A549 (cell line): ENCODE measurements at regions not wholly inside any gene's neighbourhood (a gene's known extent, or its start where the extent isn't known, plus 50 kb on each side); places are given as distances from the start of the nearest gene placed in this dataset.

ENCODE experiments used
- ATAC-seq, 2 experiments: fragments of 200-7000 bp in 1 of 2; fragments of >200 bp in 1 of 2; cut with Nextera tagmentation in 1 of 2; cut with Tn5 transposase in 1 of 2; 3 replicates each; pipeline versions ENCODE4 v1.8.0 to v1.9.1; 2018 to 2020; ENCODE audit warnings: mild to moderate bottlenecking in 1 of 2, moderate library complexity in 1 of 2
- CTCF ChIA-PET: fragments of 300-600 bp; sonication (Branson Sonifier 250); formaldehyde crosslinking; extraction: SDS; loops from one replicate; lab custom pipeline; 2021; ENCODE audit warnings: antibody characterized with exemption, inconsistent platforms; lab: Yijun Ruan, JAX
- POLR2A ChIA-PET: fragments of 350-600 bp; formaldehyde crosslinking; extraction: SDS; loops from one replicate; lab custom pipeline; 2021; ENCODE audit warnings: antibody characterized with exemption, inconsistent platforms; lab: Yijun Ruan, JAX
- DNase-seq, 2 experiments: peaks; one replicate each; pipeline versions ENCODE4 v3.0.0 to v3.0.0-alpha.2; 2011 to 2016; ENCODE audit warnings: low read depth in 1 of 2, low spot score in 1 of 2
- FAIRE-seq: peaks from 2 replicates; lab custom pipeline; 2011; peaks lifted over from hg19 to GRCh38; lab: Jason Lieb, UNC
- H3K27ac ChIP-seq, 2 experiments: fragments of >200 bp; sonication (Bioruptor Twin); formaldehyde crosslinking; 3 replicates each; pipeline ENCODE4 v1.5.1; 2016 to 2017
- H3K4me1 ChIP-seq: fragments of >200 bp; sonication (Bioruptor Twin); formaldehyde crosslinking; 3 replicates; pipeline ENCODE4 v1.6.1; 2016
- H3K4me2 ChIP-seq: fragments of >200 bp; sonication (Bioruptor Twin); formaldehyde crosslinking; 3 replicates; pipeline ENCODE4 v1.6.1; 2016
- H3K4me3 ChIP-seq: fragments of >200 bp; sonication (Bioruptor Twin); formaldehyde crosslinking; 3 replicates; pipeline ENCODE4 v1.5.1; 2016
- H3K9me3 ChIP-seq: fragments of >200 bp; sonication (Bioruptor Twin); formaldehyde crosslinking; 3 replicates; pipeline ENCODE4 v1.6.1; 2016
- BHLHE40 ChIP-seq: IDR thresholded peaks from 2 replicates; pipeline ENCODE4 v1.6.1; 2012; ENCODE audit warnings: low read depth, low read length, inconsistent platforms
- CEBPB ChIP-seq, 2 experiments: fragments of >200 bp in 1 of 2; sonication (Bioruptor Twin) in 1 of 2; formaldehyde crosslinking in 1 of 2; IDR thresholded peaks; 2 replicates each; pipeline ENCODE4 v1.6.1; 2012 to 2016
- CHD4 ChIP-seq: fragments of 200-600 bp; sonication (generic); IDR thresholded peaks from 2 replicates; pipeline ENCODE4 v1.6.1; 2016; ENCODE audit warnings: antibody characterized with exemption, mild to moderate bottlenecking, borderline replicate concordance
- EHF ChIP-seq: fragments of 250-450 bp; sonication (Bioruptor Pico); IDR thresholded peaks from 2 replicates; pipeline ENCODE4 v1.5.0; 2020; ENCODE audit warnings: mild to moderate bottlenecking
- EHMT2 ChIP-seq: fragments of 200-600 bp; sonication (generic); IDR thresholded peaks from 2 replicates; pipeline ENCODE4 v1.6.1; 2016; ENCODE audit warnings: antibody characterized with exemption, low read depth, mild to moderate bottlenecking, moderate library complexity
- FOSB ChIP-seq: fragments of 250-450 bp; sonication (Bioruptor Pico); IDR thresholded peaks from 2 replicates; pipeline ENCODE4 v1.5.0; 2020; ENCODE audit warnings: mild to moderate bottlenecking, moderate library complexity
- FOSL2 ChIP-seq, 2 experiments: fragments of 450-650 bp in 1 of 2; fragments of >200 bp in 1 of 2; sonication (Bioruptor Twin) in 1 of 2; formaldehyde crosslinking; IDR thresholded peaks; 2 replicates each; pipeline versions ENCODE4 v1.5.0 to v1.6.1; 2016 to 2020; ENCODE audit warnings: mild to moderate bottlenecking in 1 of 2, moderate library complexity in 1 of 2
- FOXS1 ChIP-seq: fragments of 250-450 bp; sonication (Bioruptor Pico); IDR thresholded peaks from 2 replicates; pipeline ENCODE4 v1.5.0; 2020; ENCODE audit warnings: mild to moderate bottlenecking, moderate library complexity
- HOXA7 ChIP-seq: fragments of 250-450 bp; sonication (Bioruptor Pico); IDR thresholded peaks from 2 replicates; pipeline ENCODE4 v1.5.0; 2020; ENCODE audit warnings: mild to moderate bottlenecking, moderate library complexity
- HOXB13 ChIP-seq: fragments of 250-450 bp; sonication (Bioruptor Pico); IDR thresholded peaks from 2 replicates; pipeline ENCODE4 v1.5.0; 2020; ENCODE audit warnings: low read depth, mild to moderate bottlenecking, moderate library complexity
- JUNB ChIP-seq: fragments of >200 bp; sonication (Bioruptor Twin); formaldehyde crosslinking; IDR thresholded peaks from 2 replicates; pipeline ENCODE4 v1.6.1; 2016
- KDM5A ChIP-seq: fragments of 200-600 bp; sonication (generic); IDR thresholded peaks from 2 replicates; pipeline ENCODE4 v1.6.1; 2016; ENCODE audit warnings: antibody characterized with exemption, mild to moderate bottlenecking
- MAFK ChIP-seq: fragments of 450-650 bp; IDR thresholded peaks from 2 replicates; pipeline ENCODE4 v1.6.1; 2014; ENCODE audit not compliant: partially characterized antibody
- NFE2L2 ChIP-seq: fragments of 150-350 bp; conservative IDR thresholded peaks from 2 replicates; pipeline ENCODE4 v1.6.1; 2014; ENCODE audit warnings: low read length
- NPAS2 ChIP-seq: fragments of 250-450 bp; sonication (Bioruptor Pico); IDR thresholded peaks from 2 replicates; pipeline ENCODE4 v1.8.0; 2022; ENCODE audit warnings: mild to moderate bottlenecking, moderate library complexity, borderline replicate concordance
- NR3C1 ChIP-seq: fragments of >200 bp; sonication (Bioruptor Twin); formaldehyde crosslinking; IDR thresholded peaks from 3 replicates; pipeline ENCODE4 v1.6.1; 2017
- PHF8 ChIP-seq: fragments of 200-600 bp; sonication (generic); IDR thresholded peaks from 2 replicates; pipeline ENCODE4 v1.6.1; 2016; ENCODE audit warnings: low read depth, mild to moderate bottlenecking, antibody characterized with exemption, moderate library complexity, borderline replicate concordance
- RARB ChIP-seq: fragments of 250-450 bp; sonication (Bioruptor Pico); IDR thresholded peaks from 2 replicates; pipeline ENCODE4 v1.8.0; 2021; ENCODE audit warnings: mild to moderate bottlenecking, moderate library complexity
- RNF2 ChIP-seq: fragments of 200-600 bp; sonication (generic); IDR thresholded peaks from 2 replicates; pipeline ENCODE4 v1.6.1; 2016; ENCODE audit warnings: low read depth, mild to moderate bottlenecking, antibody characterized with exemption, moderate library complexity, borderline replicate concordance
- SMC3 ChIP-seq: fragments of >200 bp; sonication (Bioruptor Twin); formaldehyde crosslinking; IDR thresholded peaks from 3 replicates; pipeline ENCODE4 v1.6.1; 2018; ENCODE audit warnings: inconsistent platforms
- SREBF2 ChIP-seq: fragments of 450-650 bp; IDR thresholded peaks from 2 replicates; pipeline ENCODE4 v1.6.1; 2014; ENCODE audit warnings: mild to moderate bottlenecking, moderate library complexity
- TFCP2L1 ChIP-seq: fragments of 250-450 bp; sonication (Bioruptor Pico); IDR thresholded peaks from 2 replicates; pipeline ENCODE4 v1.5.0; 2021; ENCODE audit warnings: mild to moderate bottlenecking
- TP53 ChIP-seq: fragments of 250-450 bp; sonication (Bioruptor Pico); IDR thresholded peaks from 2 replicates; pipeline ENCODE4 v1.5.0; 2021; ENCODE audit warnings: mild to moderate bottlenecking, moderate library complexity
- ZC3H11A ChIP-seq: fragments of 450-650 bp; IDR thresholded peaks from 2 replicates; pipeline ENCODE4 v1.6.1; 2014; ENCODE audit warnings: antibody characterized with exemption, mild to moderate bottlenecking
- ZFP36 ChIP-seq: fragments of 450-650 bp; IDR thresholded peaks from 2 replicates; pipeline ENCODE4 v1.6.1; 2014; ENCODE audit warnings: borderline replicate concordance; ENCODE audit not compliant: partially characterized antibody
- ZNF302 ChIP-seq: fragments of 250-450 bp; sonication (Bioruptor Pico); IDR thresholded peaks from 2 replicates; pipeline ENCODE4 v1.9.0; 2021; ENCODE audit warnings: inconsistent platforms, mild to moderate bottlenecking, moderate library complexity
- WGBS: methylation state at CpG from one replicate; pipeline ENCODE4 v1.1.6; 2017; ENCODE audit errors: missing lambda C conversion rate; 5-methylcytosine and 5-hydroxymethylcytosine counted together
- TF ChIP-seq, protein P1 (sequence below): fragments of 250-450 bp; sonication (Bioruptor Pico); IDR thresholded peaks from 2 replicates; pipeline ENCODE4 v1.5.0; 2020; ENCODE audit warnings: low read depth, mild to moderate bottlenecking, moderate library complexity
- TF ChIP-seq, protein P2 (sequence below): fragments of >200 bp; sonication (Bioruptor Twin); formaldehyde crosslinking; IDR thresholded peaks from 3 replicates; pipeline ENCODE4 v1.6.1; 2016
- TF ChIP-seq, protein P3 (sequence below): IDR thresholded peaks from 2 replicates; pipeline ENCODE4 v1.6.1; 2012
- TF ChIP-seq, protein P4 (sequence below): fragments of 250-450 bp; sonication (Bioruptor Pico); IDR thresholded peaks from 2 replicates; pipeline ENCODE4 v1.5.0; 2021; ENCODE audit warnings: mild to moderate bottlenecking, moderate library complexity, borderline replicate concordance
- TF ChIP-seq, protein P5 (sequence below): fragments of >200 bp; sonication (Bioruptor Twin); formaldehyde crosslinking; IDR thresholded peaks from 2 replicates; pipeline ENCODE4 v1.6.1; 2016

DNA sequence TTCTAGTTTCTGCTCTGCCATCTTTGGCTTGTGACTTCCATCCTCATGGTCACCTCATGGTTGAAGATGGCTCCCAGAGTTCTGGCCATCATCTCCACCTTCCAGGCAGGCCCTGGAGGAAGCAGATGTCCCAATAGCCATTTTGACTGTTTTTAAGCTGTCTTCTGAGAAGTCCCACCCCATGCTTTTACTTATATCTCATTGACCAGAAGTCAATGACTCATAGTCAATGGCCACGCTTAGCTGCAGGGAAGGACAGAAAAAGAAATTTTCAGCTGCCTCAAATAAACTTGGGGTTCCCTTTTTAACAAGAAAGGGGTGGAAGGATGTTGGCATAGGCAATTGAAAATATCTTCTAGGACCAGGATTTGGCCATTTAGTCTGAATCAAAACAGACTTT, 168.1 kb downstream of the AACS start:
- no peak overlapping the region for H3K4me3 ChIP-seq
- no peaks in the 10 kb centered on the region for H3K4me1 ChIP-seq
- WGBS = 12% methylated on average over 1 of the region's 1 CpG
- ATAC-seq (no peak), FAIRE-seq (no peak), DNase-seq (no peak)
- ChIA-PET POLR2A (no interaction called here), CTCF (interaction anchor here (0.6 to 0.9 kb wide), 2 partner anchors 29 to 50 kb away, joined by 3 to 4 read pairs; no protein-coding TSS in a partner anchor)
- no peak overlapping the region for H3K27ac ChIP-seq
- TF ChIP-seq ZFP36 (no peak), RNF2 (no peak), MAFK (no peak), JUNB (no peak), HOXB13 (no peak), TFCP2L1 (CRISPR knock-in tag) (no peak), FOSL2 (IDR thresholded peaks at IDR 0.05) (no peak), FOSL2 (CRISPR knock-in tag; IDR thresholded peaks at IDR 0.05) (no peak)
- TF ChIP-seq, protein P1, sequence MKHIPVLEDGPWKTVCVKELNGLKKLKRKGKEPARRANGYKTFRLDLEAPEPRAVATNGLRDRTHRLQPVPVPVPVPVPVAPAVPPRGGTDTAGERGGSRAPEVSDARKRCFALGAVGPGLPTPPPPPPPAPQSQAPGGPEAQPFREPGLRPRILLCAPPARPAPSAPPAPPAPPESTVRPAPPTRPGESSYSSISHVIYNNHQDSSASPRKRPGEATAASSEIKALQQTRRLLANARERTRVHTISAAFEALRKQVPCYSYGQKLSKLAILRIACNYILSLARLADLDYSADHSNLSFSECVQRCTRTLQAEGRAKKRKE (CRISPR knock-in tag) = no peak
- no peaks in the 10 kb centered on the region for H3K9me3 ChIP-seq
- no peak overlapping the region for H3K4me2 ChIP-seq

DNA sequence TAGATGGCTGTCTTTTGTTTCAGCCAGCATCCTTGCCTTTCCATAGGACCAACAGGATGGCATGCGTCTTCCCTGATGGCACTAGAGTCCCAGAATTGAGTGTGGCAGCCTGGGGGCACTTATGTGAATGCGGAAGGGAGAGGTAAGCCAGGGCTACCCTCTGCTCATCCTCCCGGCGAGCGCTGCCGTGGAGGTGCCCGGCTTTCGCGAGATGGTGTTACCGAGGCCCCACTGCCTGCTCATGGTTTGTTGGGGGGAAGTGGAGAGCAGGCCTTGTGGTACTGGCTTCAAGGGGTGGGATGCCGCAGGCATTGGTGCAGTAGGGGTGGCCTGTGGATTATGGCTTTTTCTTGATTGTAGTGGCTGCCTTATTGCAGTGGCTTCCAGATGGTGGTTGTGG, 174.3 kb downstream of the AACS start:
- H3K9me3 ChIP-seq = 0 out of 3 replicates have a peak, but pooled peaks cover 6% of the 10 kb centered on the region
- ATAC-seq (no peak), DNase-seq (no peak), FAIRE-seq (no peak)
- CTCF ChIA-PET = interaction anchor here (0.6 to 1.3 kb wide), 2 partner anchors 23 to 56 kb away, joined by 3 to 4 read pairs; no protein-coding TSS in a partner anchor
- TF ChIP-seq CHD4 (no peak), TP53 (no peak), BHLHE40 (no peak), EHF (CRISPR knock-in tag) (no peak), NFE2L2 (no peak)
- no peaks in the 10 kb centered on the region for H3K4me1 ChIP-seq
- no peak overlapping the region for H3K4me3 ChIP-seq
- H3K27ac ChIP-seq = no peak overlapping the region
- POLR2A ChIA-PET = no interaction called here
- WGBS = 46% methylated on average over 11 of the region's 11 CpGs
- H3K4me2 ChIP-seq = no peak overlapping the region

DNA sequence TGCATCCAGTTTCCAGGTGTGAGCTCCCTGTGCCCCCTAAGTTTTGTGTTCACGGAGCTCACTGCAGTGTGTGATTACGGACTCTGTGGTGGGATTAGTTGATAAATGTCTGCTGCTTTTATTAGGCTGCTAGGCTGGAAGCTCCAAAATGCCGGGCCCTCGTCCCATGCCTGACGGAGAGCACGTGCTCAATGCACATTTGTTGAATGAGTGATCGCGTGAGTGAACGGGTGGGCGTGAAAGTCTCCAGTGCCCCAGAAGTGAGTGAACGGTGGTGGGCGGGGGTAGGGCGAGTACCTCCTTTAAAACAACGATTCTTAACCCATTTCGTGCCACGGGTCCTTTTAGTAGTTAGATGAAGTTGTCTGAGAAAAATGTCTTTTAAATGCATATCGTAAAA, 175.5 kb downstream of the AACS start:
- 21% methylated on average over 17 of the region's 17 CpGs for WGBS
- ChIA-PET POLR2A (no interaction called here), CTCF (interaction anchor here (1.3 kb wide), 1 partner anchor 58 kb away, joined by 3 read pairs; no protein-coding TSS in a partner anchor)
- ATAC-seq (no peak), FAIRE-seq (no peak), DNase-seq (no peak)
- no peak for TF ChIP-seq KDM5A
- no peak for TF ChIP-seq RARB (CRISPR knock-in tag)
- TF ChIP-seq ZNF302 (CRISPR knock-in tag) = no peak
- no peak for TF ChIP-seq TP53
- TF ChIP-seq NR3C1 = no peak
- no peak for TF ChIP-seq PHF8
- TF ChIP-seq, protein P2, sequence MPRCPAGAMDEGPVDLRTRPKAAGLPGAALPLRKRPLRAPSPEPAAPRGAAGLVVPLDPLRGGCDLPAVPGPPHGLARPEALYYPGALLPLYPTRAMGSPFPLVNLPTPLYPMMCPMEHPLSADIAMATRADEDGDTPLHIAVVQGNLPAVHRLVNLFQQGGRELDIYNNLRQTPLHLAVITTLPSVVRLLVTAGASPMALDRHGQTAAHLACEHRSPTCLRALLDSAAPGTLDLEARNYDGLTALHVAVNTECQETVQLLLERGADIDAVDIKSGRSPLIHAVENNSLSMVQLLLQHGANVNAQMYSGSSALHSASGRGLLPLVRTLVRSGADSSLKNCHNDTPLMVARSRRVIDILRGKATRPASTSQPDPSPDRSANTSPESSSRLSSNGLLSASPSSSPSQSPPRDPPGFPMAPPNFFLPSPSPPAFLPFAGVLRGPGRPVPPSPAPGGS = no peak
- TF ChIP-seq, protein P3, sequence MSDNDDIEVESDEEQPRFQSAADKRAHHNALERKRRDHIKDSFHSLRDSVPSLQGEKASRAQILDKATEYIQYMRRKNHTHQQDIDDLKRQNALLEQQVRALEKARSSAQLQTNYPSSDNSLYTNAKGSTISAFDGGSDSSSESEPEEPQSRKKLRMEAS = no peak
- TF ChIP-seq HOXA7 (CRISPR knock-in tag) = no peak
- no peak for TF ChIP-seq FOSB (CRISPR knock-in tag)
- no peak for TF ChIP-seq SREBF2
- TF ChIP-seq NPAS2 = no peak
- TF ChIP-seq FOXS1 (CRISPR knock-in tag) = no peak
- TF ChIP-seq CEBPB (IDR thresholded peaks at IDR 0.05) = no peak
- TF ChIP-seq CHD4 = no peak
- TF ChIP-seq, protein P4, sequence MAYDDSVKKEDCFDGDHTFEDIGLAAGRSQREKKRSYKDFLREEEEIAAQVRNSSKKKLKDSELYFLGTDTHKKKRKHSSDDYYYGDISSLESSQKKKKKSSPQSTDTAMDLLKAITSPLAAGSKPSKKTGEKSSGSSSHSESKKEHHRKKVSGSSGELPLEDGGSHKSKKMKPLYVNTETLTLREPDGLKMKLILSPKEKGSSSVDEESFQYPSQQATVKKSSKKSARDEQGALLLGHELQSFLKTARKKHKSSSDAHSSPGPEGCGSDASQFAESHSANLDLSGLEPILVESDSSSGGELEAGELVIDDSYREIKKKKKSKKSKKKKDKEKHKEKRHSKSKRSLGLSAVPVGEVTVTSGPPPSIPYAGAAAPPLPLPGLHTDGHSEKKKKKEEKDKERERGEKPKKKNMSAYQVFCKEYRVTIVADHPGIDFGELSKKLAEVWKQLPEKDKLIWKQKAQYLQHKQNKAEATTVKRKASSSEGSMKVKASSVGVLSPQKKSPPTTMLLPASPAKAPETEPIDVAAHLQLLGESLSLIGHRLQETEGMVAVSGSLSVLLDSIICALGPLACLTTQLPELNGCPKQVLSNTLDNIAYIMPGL (CRISPR knock-in tag) = no peak
- no peak for TF ChIP-seq EHMT2
- TF ChIP-seq ZC3H11A = no peak
- TF ChIP-seq, protein P5, sequence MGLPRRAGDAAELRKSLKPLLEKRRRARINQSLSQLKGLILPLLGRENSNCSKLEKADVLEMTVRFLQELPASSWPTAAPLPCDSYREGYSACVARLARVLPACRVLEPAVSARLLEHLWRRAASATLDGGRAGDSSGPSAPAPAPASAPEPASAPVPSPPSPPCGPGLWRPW = no peak
- no peak for TF ChIP-seq SMC3
- 0 out of 3 replicates have a peak, but pooled peaks cover 6% of the 10 kb centered on the region for H3K9me3 ChIP-seq
- H3K4me2 ChIP-seq = no peak overlapping the region
- no peak overlapping the region for H3K27ac ChIP-seq
- no peaks in the 10 kb centered on the region for H3K4me1 ChIP-seq
- no peak overlapping the region for H3K4me3 ChIP-seq
